Mesendoderm (in vitro differentiated cells): ENCODE measurements at regions not wholly inside any gene's neighbourhood (a gene's known extent, or its start where the extent isn't known, plus 50 kb on each side); places are given as distances from the start of the nearest gene placed in this dataset.
"Not testable (repeated sequence)": the region's sequence is repeated elsewhere in the genome, so short reads cannot be mapped to it uniquely, and the experiment has no call there.

ENCODE experiments used
- DNase-seq: peaks from one replicate; pipeline ENCODE4 v3.0.0; 2013
- H2AK5ac ChIP-seq: 2 replicates; pipeline ENCODE4 v1.6.1; 2013; ENCODE audit warnings: low read length, inconsistent platforms
- H2BK120ac ChIP-seq: 2 replicates; pipeline ENCODE4 v1.6.1; 2013; ENCODE audit warnings: low read depth, mild to moderate bottlenecking, low read length, moderate library complexity, mixed read lengths
- H2BK15ac ChIP-seq: replicated peaks from 2 replicates; pipeline ENCODE4 v1.6.1; 2013; ENCODE audit warnings: low read depth, mild to moderate bottlenecking, moderate library complexity
- H2BK5ac ChIP-seq: 2 replicates; pipeline ENCODE4 v1.6.1; 2013; ENCODE audit warnings: low read length, inconsistent platforms
- H3K18ac ChIP-seq: 2 replicates; pipeline ENCODE4 v1.6.1; 2013; ENCODE audit warnings: mild to moderate bottlenecking, low read length, mixed read lengths
- H3K23ac ChIP-seq: one replicate; pipeline ENCODE4 v1.6.1; 2013; ENCODE audit warnings: low read length
- H3K27ac ChIP-seq: 2 replicates; pipeline ENCODE4 v1.5.1; 2013; ENCODE audit warnings: low read depth, mild to moderate bottlenecking, inconsistent platforms, low read length, moderate library complexity
- H3K27me3 ChIP-seq: 2 replicates; pipeline ENCODE4 v1.6.1; 2013; ENCODE audit warnings: low read length, control low read depth, mild to moderate bottlenecking, inconsistent platforms; ENCODE audit not compliant: insufficient read depth, poor library complexity
- H3K36me3 ChIP-seq: 2 replicates; pipeline ENCODE4 v1.6.1; 2013; ENCODE audit warnings: low read length, inconsistent platforms; ENCODE audit not compliant: control insufficient read depth, insufficient read depth
- H3K4ac ChIP-seq: one replicate; pipeline ENCODE4 v1.6.1; 2013; ENCODE audit warnings: low read depth, mild to moderate bottlenecking, low read length, moderate library complexity
- H3K4me1 ChIP-seq: 2 replicates; pipeline ENCODE4 v1.6.1; 2013; ENCODE audit warnings: low read depth, low read length, inconsistent platforms; ENCODE audit not compliant: control insufficient read depth
- H3K4me2 ChIP-seq: 2 replicates; pipeline ENCODE4 v1.6.1; 2013; ENCODE audit warnings: low read length
- H3K4me3 ChIP-seq: 2 replicates; pipeline ENCODE4 v1.5.1; 2013; ENCODE audit warnings: mild to moderate bottlenecking, low read length
- H3K56ac ChIP-seq: one replicate; pipeline ENCODE4 v1.6.1; 2013; ENCODE audit warnings: low read length
- H3K79me1 ChIP-seq: 2 replicates; pipeline ENCODE4 v1.6.1; 2013; ENCODE audit warnings: low read length, inconsistent platforms
- H3K79me2 ChIP-seq: 2 replicates; pipeline ENCODE4 v1.6.1; 2013; ENCODE audit warnings: mild to moderate bottlenecking, low read length; ENCODE audit not compliant: control insufficient read depth, insufficient read depth
- H3K9ac ChIP-seq: 2 replicates; pipeline ENCODE4 v1.6.1; 2013; ENCODE audit warnings: low read length, inconsistent platforms
- H4K5ac ChIP-seq: one replicate; pipeline ENCODE4 v1.6.1; 2013; ENCODE audit warnings: low read length
- H4K8ac ChIP-seq: one replicate; pipeline ENCODE4 v1.6.1; 2013; ENCODE audit warnings: low read depth, mild to moderate bottlenecking, control low read depth, low read length, moderate library complexity
- WGBS: extraction: QIAGEN DNeasy Blood & Tissue Kit; methylation state at CpG from one replicate; pipeline ENCODE4 v1.1.7; 2013; ENCODE audit warnings: low lambda C conversion rate, missing lambda C conversion rate; ENCODE audit not compliant: insufficient coverage; ENCODE audit errors: extremely low coverage; 5-methylcytosine and 5-hydroxymethylcytosine counted together

DNA sequence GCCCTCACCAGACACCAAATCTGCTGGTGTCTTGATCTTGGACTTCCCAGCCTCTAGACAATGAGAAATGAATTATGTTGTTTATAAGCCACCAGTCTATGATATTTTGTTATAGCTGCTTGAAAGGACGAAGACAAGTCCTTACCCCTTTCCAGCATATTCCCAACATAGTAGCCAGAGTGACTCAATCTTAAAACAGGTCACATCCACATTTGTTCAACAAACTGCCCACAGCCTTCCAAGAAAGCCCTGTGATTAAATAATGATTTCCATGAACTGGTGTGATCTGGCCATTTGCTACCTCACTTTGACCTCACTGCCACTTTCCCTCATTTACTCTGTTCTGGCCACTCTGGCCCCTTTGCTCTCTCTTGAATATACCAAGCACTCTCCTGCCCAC lies 193.7 kb upstream of the CFAP20DC start:
- Histone ChIP-seq H3K4me2 (no peak overlapping the region), H3K4me3 (no peak overlapping the region), H3K4ac (no peak overlapping the region), H2BK5ac (no peak overlapping the region), H2BK15ac (no peak overlapping the region), H3K23ac (no peak overlapping the region), H2BK120ac (no peak overlapping the region), H3K27ac (no peak overlapping the region), H3K36me3 (no peaks in the 10 kb centered on the region), H3K4me1 (peaks cover 9% of the 10 kb centered on the region), H3K56ac (no peak overlapping the region), H3K18ac (no peak overlapping the region), H3K79me2 (no peaks in the 10 kb centered on the region), H3K79me1 (no peaks in the 10 kb centered on the region), H2AK5ac (no peak overlapping the region), H4K5ac (no peak overlapping the region), H4K8ac (no peak overlapping the region), H3K27me3 (no peaks in the 10 kb centered on the region), H3K9ac (no peak overlapping the region)
- DNase-seq, result no peak
- WGBS, result no CpG with 5 or more reads among the region's 1 CpG

DNA sequence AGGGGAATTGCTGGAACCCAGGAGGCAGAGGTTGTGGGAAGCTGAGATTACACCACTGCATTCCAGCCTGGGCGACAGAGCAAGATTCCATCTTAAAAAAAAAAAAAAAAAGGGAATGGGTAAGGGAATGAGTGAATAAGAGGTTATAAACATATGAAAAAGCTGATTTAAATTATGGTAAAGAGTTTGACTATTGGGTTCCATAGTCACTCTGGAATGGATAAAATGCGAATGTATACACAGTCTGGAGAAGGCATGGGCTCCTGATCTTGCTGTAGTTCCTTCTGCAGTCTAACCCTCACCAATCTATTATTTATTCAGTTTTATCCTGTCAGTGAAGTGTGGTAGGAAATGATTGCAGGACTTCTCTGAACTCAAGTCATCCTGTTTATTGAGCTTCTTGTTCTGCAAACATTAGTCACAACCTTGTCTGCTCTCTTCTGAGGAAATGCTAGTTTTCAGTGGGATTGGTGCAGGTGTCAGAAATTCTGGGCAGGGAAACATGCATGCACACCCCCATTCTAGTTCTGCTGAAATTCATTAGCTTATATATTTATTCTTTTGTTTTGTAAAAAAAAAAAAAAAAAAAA lies 190.9 kb upstream of the CFAP20DC start:
- Histone ChIP-seq H2BK5ac (no peak overlapping the region), H3K4ac (no peak overlapping the region), H3K79me2 (no peaks in the 10 kb centered on the region), H3K79me1 (no peaks in the 10 kb centered on the region), H3K9ac (no peak overlapping the region), H3K23ac (no peak overlapping the region), H3K56ac (no peak overlapping the region), H3K27me3 (no peaks in the 10 kb centered on the region), H3K18ac (no peak overlapping the region), H3K4me1 (peaks cover 2% of the 10 kb centered on the region), H2BK15ac (no peak overlapping the region), H3K4me3 (no peak overlapping the region), H2AK5ac (no peak overlapping the region), H3K27ac (no peak overlapping the region), H3K36me3 (no peaks in the 10 kb centered on the region), H3K4me2 (no peak overlapping the region), H4K5ac (no peak overlapping the region), H2BK120ac (no peak overlapping the region), H4K8ac (no peak overlapping the region)
- no peak for DNase-seq
- no CpG with 5 or more reads among the region's 2 CpGs for WGBS

DNA sequence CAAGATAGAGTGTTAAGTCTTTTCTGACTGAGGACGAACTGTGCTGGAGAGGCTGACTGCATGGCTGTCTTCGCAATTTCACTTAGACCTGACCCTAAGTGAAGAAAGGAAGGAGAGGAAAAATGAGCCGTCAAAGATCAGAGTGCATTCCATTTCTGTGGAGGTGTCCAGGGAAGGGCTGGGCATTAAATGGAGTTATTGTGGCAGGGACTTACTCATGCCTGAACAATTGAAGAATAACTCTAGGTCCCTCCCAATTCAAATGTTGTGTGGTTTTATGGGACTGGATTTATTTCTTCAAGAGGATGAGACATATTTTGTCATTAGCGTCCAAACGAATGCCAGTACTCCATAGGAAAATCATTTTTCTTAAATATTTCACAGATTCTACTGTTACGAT lies 187.3 kb upstream of the CFAP20DC start:
- Histone ChIP-seq H4K5ac (no peak overlapping the region), H3K4ac (no peak overlapping the region), H3K27ac (no peak overlapping the region), H3K4me1 (no peaks in the 10 kb centered on the region), H3K4me3 (no peak overlapping the region), H2BK15ac (no peak overlapping the region), H4K8ac (no peak overlapping the region), H3K27me3 (no peaks in the 10 kb centered on the region), H3K4me2 (no peak overlapping the region), H3K36me3 (no peaks in the 10 kb centered on the region), H2AK5ac (no peak overlapping the region), H2BK120ac (no peak overlapping the region), H3K56ac (no peak overlapping the region), H3K9ac (no peak overlapping the region), H3K23ac (no peak overlapping the region), H2BK5ac (no peak overlapping the region), H3K79me2 (no peaks in the 10 kb centered on the region), H3K18ac (no peak overlapping the region), H3K79me1 (no peaks in the 10 kb centered on the region)
- WGBS, result no CpG with 5 or more reads among the region's 6 CpGs
- no peak for DNase-seq

DNA sequence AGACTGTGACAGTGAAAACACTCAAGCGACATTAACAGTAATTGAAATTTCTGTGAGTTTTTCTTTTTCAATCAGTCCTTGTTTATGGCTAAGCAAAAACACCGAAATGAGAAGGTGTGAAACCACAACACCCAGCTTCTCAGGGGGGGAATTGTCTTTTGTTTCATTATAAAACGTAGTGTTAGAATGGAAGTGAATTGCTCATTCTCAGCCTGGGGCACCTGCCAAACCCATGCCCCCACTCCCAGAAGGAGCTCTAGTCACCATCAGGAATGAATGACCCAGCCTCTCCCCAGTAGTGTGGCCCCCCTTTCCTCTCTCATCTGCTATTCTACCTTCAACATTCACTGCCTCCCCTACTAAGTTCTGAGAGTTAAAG lies 185.8 kb upstream of the CFAP20DC start:
- no peak overlapping the region for H3K23ac ChIP-seq
- no peak overlapping the region for H3K9ac ChIP-seq
- no peak overlapping the region for H3K4me3 ChIP-seq
- no peak overlapping the region for H2AK5ac ChIP-seq
- H3K4ac ChIP-seq, result no peak overlapping the region
- H3K27me3 ChIP-seq, result no peaks in the 10 kb centered on the region
- H4K5ac ChIP-seq, result no peak overlapping the region
- no peak overlapping the region for H4K8ac ChIP-seq
- no peaks in the 10 kb centered on the region for H3K79me1 ChIP-seq
- H2BK120ac ChIP-seq, result no peak overlapping the region
- no peaks in the 10 kb centered on the region for H3K79me2 ChIP-seq
- no peak overlapping the region for H2BK15ac ChIP-seq
- WGBS, result no CpG with 5 or more reads among the region's 3 CpGs
- H3K4me2 ChIP-seq, result no peak overlapping the region
- no peak overlapping the region for H3K27ac ChIP-seq
- no peaks in the 10 kb centered on the region for H3K4me1 ChIP-seq
- H3K36me3 ChIP-seq, result no peaks in the 10 kb centered on the region
- no peak overlapping the region for H3K18ac ChIP-seq
- no peak overlapping the region for H2BK5ac ChIP-seq
- no peak overlapping the region for H3K56ac ChIP-seq
- no peak for DNase-seq

DNA sequence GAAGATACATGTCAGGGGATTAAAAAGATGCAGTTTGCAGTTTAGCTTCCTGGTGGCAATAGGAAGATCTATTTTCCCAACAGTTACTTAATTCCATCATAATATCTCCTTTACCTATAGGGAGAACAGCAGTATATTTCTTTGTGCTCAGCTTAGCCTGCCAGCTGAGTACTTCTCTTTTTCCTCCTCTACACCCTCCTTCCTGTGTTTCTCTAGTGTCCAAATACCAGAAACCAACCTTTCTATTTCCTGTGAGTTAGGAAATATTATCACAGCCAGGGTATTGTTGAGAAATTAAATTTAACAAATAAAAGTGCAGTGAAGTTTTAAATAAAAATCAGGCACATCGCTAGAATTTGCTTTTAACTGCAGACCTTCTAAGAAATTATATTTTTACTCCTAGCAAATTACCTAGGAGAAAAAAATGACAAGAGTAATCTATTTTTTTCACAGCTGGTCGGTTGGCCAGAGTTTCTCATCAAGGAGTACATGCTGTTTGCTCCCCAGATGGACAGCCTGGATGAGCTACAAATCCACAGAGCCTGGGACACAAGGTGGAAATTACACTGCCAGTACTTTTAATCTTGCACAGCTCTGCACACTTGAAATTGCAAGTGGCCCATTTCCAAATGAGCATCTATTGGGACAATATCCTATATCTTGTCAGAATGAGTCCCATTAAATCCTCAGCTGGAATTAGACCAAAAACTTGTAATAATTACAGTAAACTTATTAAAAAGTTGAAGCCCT lies 185.2 kb upstream of the CFAP20DC start:
- Histone ChIP-seq H3K23ac (no peak overlapping the region), H3K56ac (no peak overlapping the region), H3K27ac (no peak overlapping the region), H3K4me1 (no peaks in the 10 kb centered on the region), H2BK120ac (no peak overlapping the region), H3K79me1 (no peaks in the 10 kb centered on the region), H4K5ac (no peak overlapping the region), H3K9ac (no peak overlapping the region), H3K27me3 (no peaks in the 10 kb centered on the region), H3K4ac (no peak overlapping the region), H2AK5ac (no peak overlapping the region), H2BK5ac (no peak overlapping the region), H3K4me3 (no peak overlapping the region), H3K18ac (no peak overlapping the region), H2BK15ac (no peak overlapping the region), H3K4me2 (no peak overlapping the region), H3K79me2 (no peaks in the 10 kb centered on the region), H4K8ac (no peak overlapping the region), H3K36me3 (no peaks in the 10 kb centered on the region)
- no peak for DNase-seq
- whole genome bisulfite sequencing, result no CpG with 5 or more reads among the region's 2 CpGs

DNA sequence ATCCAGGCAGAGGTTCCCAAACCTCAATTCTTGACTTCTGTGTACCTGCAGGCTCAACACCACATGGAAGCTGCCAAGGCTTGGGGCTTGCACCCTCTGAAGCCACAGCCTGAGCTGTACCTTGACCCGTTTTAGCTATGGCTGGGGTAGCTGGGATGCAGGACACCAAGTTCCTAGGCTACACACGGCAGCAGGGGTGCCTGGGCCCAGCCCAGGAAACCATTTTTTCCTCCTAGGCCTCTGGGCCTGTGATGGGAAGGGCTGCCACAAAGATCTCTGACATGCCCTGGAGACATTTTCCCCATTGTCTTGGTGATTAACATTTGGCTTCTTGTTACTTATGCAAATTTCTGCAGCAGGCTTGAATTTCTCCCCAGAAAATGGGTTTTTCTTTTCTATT lies 180.6 kb upstream of the CFAP20DC start:
- not testable (repeated sequence) for H2BK5ac ChIP-seq, H3K27ac ChIP-seq, H4K5ac ChIP-seq, H3K4me3 ChIP-seq, H3K9ac ChIP-seq, H3K18ac ChIP-seq, H3K4me2 ChIP-seq, H3K23ac ChIP-seq, H2BK15ac ChIP-seq, H3K27me3 ChIP-seq, H4K8ac ChIP-seq, DNase-seq, H3K79me1 ChIP-seq, H3K4ac ChIP-seq, H3K56ac ChIP-seq, H3K36me3 ChIP-seq, H2BK120ac ChIP-seq, H3K79me2 ChIP-seq, H3K4me1 ChIP-seq, H2AK5ac ChIP-seq
- no CpG with 5 or more reads among the region's 2 CpGs for WGBS
